PFSK-1 (cell line): ENCODE measurements at regions not wholly inside any gene's neighbourhood (a gene's known extent, or its start where the extent isn't known, plus 50 kb on each side); places are given as distances from the start of the nearest gene placed in this dataset.

Source experiments
- FOXP2 ChIP-seq: optimal IDR thresholded peaks from 2 replicates; pipeline ENCODE3; 2011; ENCODE audit warnings: borderline replicate concordance, control low read depth, inconsistent platforms; ENCODE audit not compliant: insufficient read depth; ENCODE audit errors: extremely low read length, extremely low read depth
- POLR2AphosphoS5 ChIP-seq: IDR thresholded peaks from 2 replicates; pipeline ENCODE4 v1.6.1; 2012; ENCODE audit warnings: low read depth, mild to moderate bottlenecking, control low read depth, low read length, moderate library complexity
- REST ChIP-seq, 2 experiments: IDR thresholded peaks; 2 replicates each; pipeline versions ENCODE4 v1.6.1 to v1.8.0; 2011 to 2012; ENCODE audit warnings: low read depth in 2 of 2, low read length in 2 of 2, control low read depth in 1 of 2, inconsistent platforms in 1 of 2, mild to moderate bottlenecking in 1 of 2, moderate library complexity in 1 of 2; ENCODE audit not compliant: insufficient read depth in 1 of 2
- SIN3A ChIP-seq: IDR thresholded peaks from 2 replicates; pipeline ENCODE4 v1.6.1; 2012; ENCODE audit warnings: mild to moderate bottlenecking, low read length, moderate library complexity, borderline replicate concordance; ENCODE audit not compliant: insufficient read depth
- TAF1 ChIP-seq: IDR thresholded peaks from 2 replicates; pipeline ENCODE4 v1.6.1; 2012; ENCODE audit warnings: low read length, control low read depth, borderline replicate concordance; ENCODE audit not compliant: insufficient read depth

- TF ChIP-seq REST (IDR thresholded peaks at IDR 0.05; ENCODE audit: insufficient read depth in 1 of 2, low read depth in 2 of 2, low read length in 2 of 2), result no peak
- no peak for TF ChIP-seq TAF1
- TF ChIP-seq SIN3A, result no peak
- no peak for TF ChIP-seq POLR2AphosphoS5
- TF ChIP-seq FOXP2, result no peak
These were observed 413.8 kb downstream of the FBXO15 start for GRCh38 chr18:73733806-73734314.

DNA sequence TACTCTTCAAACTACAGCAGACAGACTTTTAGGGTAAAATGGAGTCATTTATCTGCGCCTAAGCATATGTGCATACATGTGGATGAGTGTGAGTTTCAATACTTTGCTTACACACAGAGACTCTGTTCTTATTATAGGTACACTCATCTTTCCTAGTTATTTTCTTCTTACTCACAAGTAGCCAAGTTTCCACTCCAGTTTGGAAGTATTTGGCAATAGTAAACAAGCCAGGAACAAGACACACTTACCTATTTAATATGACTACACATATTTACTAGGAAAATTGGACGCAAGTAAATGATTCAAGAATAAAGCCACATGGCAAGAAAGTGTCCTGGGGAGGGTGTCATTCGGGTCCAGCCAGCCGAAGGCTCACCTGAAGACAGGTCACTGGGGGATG is 414.3 kb downstream of the FBXO15 start:
- TF ChIP-seq POLR2AphosphoS5, result no peak
- no peak for TF ChIP-seq FOXP2
- no peak for TF ChIP-seq TAF1
- no peak for TF ChIP-seq REST (IDR thresholded peaks at IDR 0.05; ENCODE audit: insufficient read depth in 1 of 2, low read depth in 2 of 2, low read length in 2 of 2)
- no peak for TF ChIP-seq SIN3A

GRCh38 chr18:73728657-73729056 is 419.0 kb downstream of the FBXO15 start:
- TF ChIP-seq REST (IDR thresholded peaks at IDR 0.05; ENCODE audit: insufficient read depth in 1 of 2, low read depth in 2 of 2, low read length in 2 of 2), result peak in 1 of 2 experiments; percentile 80; a peak in 2 of 4 replicates
- no peak for TF ChIP-seq SIN3A
- no peak for TF ChIP-seq TAF1

- TF ChIP-seq SIN3A, result no peak
These were observed 422.7 kb downstream of the FBXO15 start for GRCh38 chr18:73724958-73725357.

- TF ChIP-seq REST (IDR thresholded peaks at IDR 0.05; ENCODE audit: insufficient read depth in 1 of 2, low read depth in 2 of 2, low read length in 2 of 2) (no peak), TAF1 (no peak), SIN3A (no peak), FOXP2 (no peak), POLR2AphosphoS5 (no peak)
These were observed 428.0 kb downstream of the FBXO15 start for GRCh38 chr18:73719611-73720010.
